RWPE2 (cell line): ENCODE measurements at regions not wholly inside any gene's neighbourhood (a gene's known extent, or its start where the extent isn't known, plus 50 kb on each side); places are given as distances from the start of the nearest gene placed in this dataset.

ENCODE experiments used
- ATAC-seq: fragments of 200-7000 bp; cut with Tn5 transposase; 3 replicates; pipeline ENCODE4 v1.9.1; 2021; ENCODE audit warnings: low read depth
- DNase-seq: peaks from one replicate; pipeline ENCODE4 v3.0.0-alpha.2; 2020; ENCODE audit warnings: low spot score
- H3K27ac ChIP-seq: fragments of 450-650 bp; 2 replicates; pipeline ENCODE4 v1.5.1; 2017; ENCODE audit warnings: mild to moderate bottlenecking; ENCODE audit not compliant: poor library complexity, severe bottlenecking
- H3K27me3 ChIP-seq: fragments of 250-450 bp; sonication (Bioruptor Pico); 2 replicates; pipeline ENCODE4 v1.5.1; 2021; ENCODE audit warnings: mild to moderate bottlenecking, moderate library complexity; ENCODE audit not compliant: insufficient read depth, poor library complexity, severe bottlenecking
- H3K36me3 ChIP-seq: fragments of 250-450 bp; sonication (Bioruptor Pico); 2 replicates; pipeline ENCODE4 v1.5.1; 2020; ENCODE audit warnings: low read depth, mild to moderate bottlenecking, moderate library complexity
- H3K4me1 ChIP-seq: fragments of 250-450 bp; sonication (Bioruptor Pico); 2 replicates; pipeline ENCODE4 v1.5.1; 2021; ENCODE audit warnings: mild to moderate bottlenecking, moderate library complexity; ENCODE audit not compliant: insufficient read depth, poor library complexity, severe bottlenecking
- H3K4me3 ChIP-seq: fragments of 250-450 bp; sonication (Bioruptor Pico); 2 replicates; pipeline ENCODE4 v1.5.1; 2021; ENCODE audit warnings: mild to moderate bottlenecking, moderate library complexity; ENCODE audit not compliant: severe bottlenecking
- H3K9me3 ChIP-seq: fragments of 250-450 bp; sonication (Bioruptor Pico); 2 replicates; pipeline ENCODE4 v1.5.1; 2021; ENCODE audit warnings: mild to moderate bottlenecking, moderate library complexity; ENCODE audit not compliant: severe bottlenecking
- CTCF ChIP-seq: fragments of 450-650 bp; IDR thresholded peaks from one replicate; pipeline ENCODE4 v1.5.1; 2017; ENCODE audit warnings: mild to moderate bottlenecking, moderate library complexity; ENCODE audit not compliant: poor library complexity, severe bottlenecking

DNA sequence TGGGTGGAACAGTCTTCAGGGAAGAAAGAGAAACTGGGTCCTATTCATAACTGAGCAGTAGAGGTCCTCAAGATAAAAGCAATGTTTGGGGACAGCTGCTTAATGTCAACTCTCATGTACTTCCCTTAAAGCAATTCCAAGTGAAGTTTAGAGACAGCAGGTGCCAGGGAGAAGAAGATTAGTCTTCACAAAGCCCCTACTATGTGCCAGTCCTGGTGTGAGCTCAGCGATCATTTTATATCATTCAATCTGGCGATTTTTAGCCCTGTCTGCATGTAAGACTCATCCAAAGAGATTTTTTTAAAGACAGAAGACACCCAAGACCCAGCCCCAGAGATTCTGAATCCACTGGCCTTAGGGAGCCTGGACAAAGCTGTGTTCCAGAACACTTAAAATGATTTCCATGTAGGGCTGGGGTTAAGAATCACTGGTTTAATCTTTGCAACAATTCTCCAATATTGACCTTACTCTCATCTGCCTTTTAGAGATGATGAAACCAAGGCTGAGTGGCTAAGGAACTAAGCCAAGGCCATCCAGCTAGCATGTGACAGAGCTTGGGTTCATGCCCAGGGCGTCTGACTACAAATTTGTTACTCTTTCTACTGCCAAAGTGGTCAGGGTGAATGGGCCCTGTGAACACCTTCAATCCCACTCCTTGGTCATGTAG is 404.5 kb upstream of the TBX3 start:
- Histone ChIP-seq H3K4me3 (no peak overlapping the region), H3K4me1 (no peaks in the 10 kb centered on the region), H3K27me3 (no peaks in the 10 kb centered on the region), H3K9me3 (no peaks in the 10 kb centered on the region), H3K27ac (no peak overlapping the region), H3K36me3 (no peaks in the 10 kb centered on the region)
- DNase-seq (no peak), ATAC-seq (no peak)
- no peak for TF ChIP-seq CTCF

GRCh38 chr12:115085594-115085993 is 401.6 kb upstream of the TBX3 start:
- no peak overlapping the region for H3K4me3 ChIP-seq
- no peak for TF ChIP-seq CTCF
- no peaks in the 10 kb centered on the region for H3K9me3 ChIP-seq
- H3K36me3 ChIP-seq = no peaks in the 10 kb centered on the region
- no peak for DNase-seq
- H3K27ac ChIP-seq = no peak overlapping the region
- no peak for ATAC-seq
- no peaks in the 10 kb centered on the region for H3K27me3 ChIP-seq
- no peaks in the 10 kb centered on the region for H3K4me1 ChIP-seq

DNA sequence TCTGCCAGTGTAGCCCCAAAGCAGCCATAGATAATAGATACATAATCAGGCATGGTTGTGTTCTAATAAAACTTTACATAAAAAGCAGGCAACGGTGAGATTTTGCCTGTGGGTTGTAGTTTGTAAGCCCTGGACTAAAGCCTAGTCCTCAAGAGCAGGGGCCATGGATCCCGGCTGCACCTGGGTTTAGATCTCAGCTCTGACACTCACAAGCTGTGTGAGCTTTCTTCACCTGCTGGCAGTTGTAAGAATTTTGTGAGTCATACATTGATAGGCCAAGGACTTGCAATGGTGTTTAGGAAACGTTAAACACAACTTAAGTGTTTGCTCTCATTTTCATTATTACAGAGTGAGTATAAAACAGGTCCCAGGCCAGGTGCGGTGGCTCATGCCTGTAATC is 395.8 kb upstream of the TBX3 start:
- H3K36me3 ChIP-seq = no peaks in the 10 kb centered on the region

DNA sequence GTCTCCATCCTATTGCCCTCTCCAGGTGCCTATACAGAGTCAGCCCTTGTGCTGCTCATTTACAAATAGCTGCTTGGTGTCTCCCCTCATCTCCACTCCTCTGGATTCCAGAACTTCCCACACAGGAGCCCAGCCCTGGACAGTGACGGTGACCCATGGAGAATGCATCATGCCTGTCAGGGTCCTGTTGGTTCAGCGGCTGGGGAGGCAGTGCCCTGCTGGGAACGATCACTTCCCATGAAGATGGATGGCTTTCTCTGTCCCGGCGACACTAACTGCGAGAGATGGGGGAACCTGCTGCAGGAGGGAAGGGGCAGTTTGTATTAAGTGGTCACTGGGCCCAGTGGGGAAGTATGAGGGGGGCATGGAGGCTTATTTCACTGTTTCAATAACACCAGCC is 395.0 kb upstream of the TBX3 start:
- Histone ChIP-seq H3K27ac (no peak overlapping the region), H3K9me3 (no peaks in the 10 kb centered on the region), H3K27me3 (no peaks in the 10 kb centered on the region), H3K4me3 (no peak overlapping the region), H3K36me3 (no peaks in the 10 kb centered on the region), H3K4me1 (no peaks in the 10 kb centered on the region)
- ATAC-seq (no peak), DNase-seq (no peak)
- TF ChIP-seq CTCF = no peak

More for the DNA sequence above, 395.8 kb upstream of the TBX3 start:
- no peaks in the 10 kb centered on the region for H3K27me3 ChIP-seq
- TF ChIP-seq CTCF = no peak
- H3K27ac ChIP-seq = no peak overlapping the region
- H3K9me3 ChIP-seq = no peaks in the 10 kb centered on the region
- ATAC-seq = peak; percentile 46; the same call in 1 of the 3 replicates
- DNase-seq = no peak
- H3K4me1 ChIP-seq = no peaks in the 10 kb centered on the region
- no peak overlapping the region for H3K4me3 ChIP-seq

DNA sequence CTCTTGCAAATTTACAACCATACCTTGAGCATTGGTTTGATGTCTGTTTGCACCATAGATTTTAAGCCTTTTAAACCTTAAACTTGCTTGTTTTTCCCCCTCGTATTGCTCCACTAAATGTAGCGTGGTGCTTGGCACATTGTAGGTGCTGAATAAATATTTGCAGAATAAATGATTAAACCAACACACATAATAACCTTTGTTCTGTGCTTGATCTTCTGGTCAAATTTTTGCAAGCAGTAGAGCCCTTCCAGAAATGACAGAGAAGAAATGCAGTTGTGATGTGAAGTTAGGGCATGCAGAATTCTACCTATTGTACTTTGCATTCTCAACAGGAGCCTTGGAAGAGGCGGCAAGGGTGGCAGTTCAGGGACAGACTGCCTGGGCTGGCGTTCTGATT is 394.4 kb upstream of the TBX3 start:
- Histone ChIP-seq H3K4me1 (no peaks in the 10 kb centered on the region), H3K4me3 (no peak overlapping the region), H3K27ac (no peak overlapping the region), H3K36me3 (no peaks in the 10 kb centered on the region), H3K9me3 (no peaks in the 10 kb centered on the region), H3K27me3 (no peaks in the 10 kb centered on the region)
- no peak for TF ChIP-seq CTCF
- DNase-seq (no peak), ATAC-seq (no peak)
